ENCODE measurements at regions not wholly inside any gene's neighbourhood (a gene's known extent, or its start where the extent isn't known, plus 50 kb on each side); places are given as distances from the start of the nearest gene placed in this dataset.

GRCh38 chr9:78932849-78933627 is 636.1 kb downstream of the PSAT1 start:
- no peak for TF ChIP-seq ZFX (IDR thresholded peaks at IDR 0.05; ENCODE audit: borderline replicate concordance)
- TF ChIP-seq CTCF (IDR thresholded peaks at IDR 0.05) = no peak
- H3K27ac ChIP-seq = no peak overlapping the region

GRCh38 chr9:78934880-78935279 is 636.9 kb upstream of the TLE4 start:
- no peak for TF ChIP-seq ZFX (IDR thresholded peaks at IDR 0.05; ENCODE audit: borderline replicate concordance)
- TF ChIP-seq CTCF (IDR thresholded peaks at IDR 0.05) = no peak
- no peak overlapping the region for H3K27ac ChIP-seq

- no peak overlapping the region for H3K27ac ChIP-seq
- TF ChIP-seq ZFX (IDR thresholded peaks at IDR 0.05; ENCODE audit: borderline replicate concordance) = no peak
- TF ChIP-seq CTCF (IDR thresholded peaks at IDR 0.05) = no peak
These were observed 632.9 kb upstream of the TLE4 start for GRCh38 chr9:78938821-78939220.

GRCh38 chr9:78939311-78940065 is 632.3 kb upstream of the TLE4 start:
- TF ChIP-seq CTCF (IDR thresholded peaks at IDR 0.05) (no peak), ZFX (IDR thresholded peaks at IDR 0.05; ENCODE audit: borderline replicate concordance) (no peak)
- H3K27ac ChIP-seq = no peak overlapping the region

- no peak overlapping the region for H3K27ac ChIP-seq
- TF ChIP-seq CTCF (IDR thresholded peaks at IDR 0.05) = no peak
- no peak for TF ChIP-seq ZFX (IDR thresholded peaks at IDR 0.05; ENCODE audit: borderline replicate concordance)
These were observed 631.5 kb upstream of the TLE4 start for GRCh38 chr9:78940121-78940855.

GRCh38 chr9:78954286-78954685 is 617.5 kb upstream of the TLE4 start:
- TF ChIP-seq CTCF (IDR thresholded peaks at IDR 0.05) = no peak
- no peak for TF ChIP-seq ZFX (IDR thresholded peaks at IDR 0.05; ENCODE audit: borderline replicate concordance)
- H3K27ac ChIP-seq = no peak overlapping the region

Data from 22Rv1 (cell line).